GM23338 (cell line): ENCODE measurements at regions not wholly inside any gene's neighbourhood (a gene's known extent, or its start where the extent isn't known, plus 50 kb on each side); places are given as distances from the start of the nearest gene placed in this dataset.

Experiments
- ATAC-seq: fragments of 200-7000 bp; cut with Tn5 transposase; 3 replicates; pipeline ENCODE4 v1.9.1; 2020
- DNase-seq: peaks from one replicate; pipeline ENCODE4 v3.0.0-alpha.2; 2015; ENCODE audit warnings: low spot score
- H2AFZ ChIP-seq: fragments of 200-600 bp; sonication (generic); 2 replicates; pipeline ENCODE4 v1.8.0; 2016; ENCODE audit warnings: antibody characterized with exemption, mild to moderate bottlenecking, moderate library complexity
- H3F3A ChIP-seq: fragments of 200-600 bp; sonication (generic); replicated peaks from 2 replicates; pipeline ENCODE4 v1.8.0; 2017; ENCODE audit warnings: antibody characterized with exemption, mixed run types, low read depth
- H3K27ac ChIP-seq: fragments of 200-600 bp; sonication (generic); 2 replicates; pipeline ENCODE4 v1.6.1; 2016; ENCODE audit warnings: low read depth
- H3K27me3 ChIP-seq: fragments of 200-600 bp; sonication (generic); 2 replicates; pipeline ENCODE4 v1.8.0; 2016; ENCODE audit warnings: mild to moderate bottlenecking, mixed run types, moderate library complexity; ENCODE audit not compliant: insufficient read depth
- H3K36me3 ChIP-seq: fragments of 200-600 bp; sonication (generic); 2 replicates; pipeline ENCODE4 v1.8.0; 2016; ENCODE audit warnings: mild to moderate bottlenecking; ENCODE audit not compliant: insufficient read depth
- H3K4me1 ChIP-seq: fragments of 200-600 bp; sonication (generic); 2 replicates; pipeline ENCODE4 v1.8.0; 2016; ENCODE audit warnings: mild to moderate bottlenecking, moderate library complexity; ENCODE audit not compliant: insufficient read depth
- H3K4me2 ChIP-seq: fragments of 200-600 bp; sonication (generic); 2 replicates; pipeline ENCODE4 v1.7.1; 2017; ENCODE audit warnings: mixed run types
- H3K4me3 ChIP-seq: fragments of 200-600 bp; sonication (generic); 2 replicates; pipeline ENCODE4 v1.6.1; 2016; ENCODE audit warnings: mixed run types
- H3K79me2 ChIP-seq: fragments of 200-600 bp; sonication (generic); replicated peaks from 2 replicates; pipeline ENCODE4 v1.8.0; 2017; ENCODE audit warnings: mild to moderate bottlenecking; ENCODE audit not compliant: insufficient read depth
- H3K9me2 ChIP-seq: fragments of 200-600 bp; sonication (generic); 2 replicates; pipeline ENCODE4 v1.8.0; 2017; ENCODE audit not compliant: insufficient read depth
- H4K20me1 ChIP-seq: fragments of 200-600 bp; sonication (generic); replicated peaks from 2 replicates; pipeline ENCODE4 v1.8.0; 2017; ENCODE audit warnings: mild to moderate bottlenecking; ENCODE audit not compliant: insufficient read depth
- H3K27ac Mint-ChIP-seq: 2 replicates; pipeline ENCODE4 v1.8.0; 2020; ENCODE audit warnings: inconsistent platforms, mild to moderate bottlenecking, moderate library complexity, mixed read lengths
- H3K27me3 Mint-ChIP-seq: 3 replicates; pipeline ENCODE4 v1.8.0; 2022; ENCODE audit warnings: low read depth, mild to moderate bottlenecking, moderate library complexity, mixed read lengths, inconsistent platforms; ENCODE audit not compliant: insufficient read depth, poor library complexity
- H3K36me3 Mint-ChIP-seq: 3 replicates; pipeline ENCODE4 v1.8.0; 2021; ENCODE audit warnings: low read depth, mild to moderate bottlenecking, inconsistent platforms, moderate library complexity, mixed read lengths
- H3K4me1 Mint-ChIP-seq: 3 replicates; pipeline ENCODE4 v1.8.0; 2020; ENCODE audit warnings: mild to moderate bottlenecking, inconsistent platforms, mixed read lengths
- H3K4me3 Mint-ChIP-seq: 3 replicates; pipeline ENCODE4 v1.8.0; 2021; ENCODE audit warnings: moderate library complexity, mild to moderate bottlenecking, inconsistent platforms, mixed read lengths
- H3K9me3 Mint-ChIP-seq: 3 replicates; pipeline ENCODE4 v1.8.0; 2020; ENCODE audit warnings: moderate library complexity, mild to moderate bottlenecking, inconsistent platforms, mixed read lengths
- ETS1 ChIP-seq: IDR thresholded peaks from 2 replicates; pipeline ENCODE4 v1.6.1; 2016; ENCODE audit warnings: antibody characterized with exemption
- EZH2phosphoT487 ChIP-seq: fragments of 200-600 bp; sonication (generic); IDR thresholded peaks from one replicate; pipeline ENCODE4 v1.8.1; 2018; ENCODE audit warnings: antibody characterized with exemption; ENCODE audit not compliant: unreplicated experiment
- JUNB ChIP-seq: IDR thresholded peaks from one replicate; pipeline ENCODE4 v1.6.1; 2016; ENCODE audit warnings: antibody characterized with exemption; ENCODE audit not compliant: unreplicated experiment
- NANOG ChIP-seq: IDR thresholded peaks from 2 replicates; pipeline ENCODE4 v1.6.1; 2016; ENCODE audit warnings: antibody characterized with exemption, borderline replicate concordance
- REST ChIP-seq: IDR thresholded peaks from one replicate; pipeline ENCODE4 v1.6.1; 2018; ENCODE audit warnings: antibody characterized with exemption; ENCODE audit not compliant: unreplicated experiment
- STAT1 ChIP-seq: IDR thresholded peaks from one replicate; pipeline ENCODE4 v1.6.1; 2016; ENCODE audit warnings: antibody characterized with exemption; ENCODE audit not compliant: unreplicated experiment
- ZNF114 ChIP-seq: fragments of 250-450 bp; sonication (Bioruptor Pico); IDR thresholded peaks from 2 replicates; pipeline ENCODE4 v1.5.0; 2020; ENCODE audit warnings: mild to moderate bottlenecking, moderate library complexity
- ZNF331 ChIP-seq: fragments of 250-450 bp; sonication (Bioruptor Pico); IDR thresholded peaks from 2 replicates; pipeline ENCODE4 v1.5.0; 2020; ENCODE audit warnings: low read depth, mild to moderate bottlenecking, moderate library complexity
- ZNF462 ChIP-seq: fragments of 250-450 bp; sonication (Bioruptor Pico); IDR thresholded peaks from 2 replicates; pipeline ENCODE4 v1.5.0; 2020; ENCODE audit warnings: mild to moderate bottlenecking, moderate library complexity

GRCh38 chr5:174542471-174542870 is 181.9 kb upstream of the MSX2 start (continued):
- no peak for TF ChIP-seq ZNF462 (CRISPR knock-in tag)
- TF ChIP-seq EZH2phosphoT487 = no peak
- TF ChIP-seq JUNB = no peak

- Histone ChIP-seq H3K4me2 (no peak overlapping the region), H3K27me3 (no peaks in the 10 kb centered on the region), H2AFZ (no peak overlapping the region), H4K20me1 (no peaks in the 10 kb centered on the region), H3K9me2 (0 out of 2 replicates have a peak, but pooled peaks cover 2% of the 10 kb centered on the region), H3K27ac (no peak overlapping the region), H3K36me3 (no peaks in the 10 kb centered on the region), H3K4me1 (no peaks in the 10 kb centered on the region), H3K4me3 (no peak overlapping the region), H3F3A (no peaks in the 10 kb centered on the region), H3K79me2 (no peaks in the 10 kb centered on the region)
- Mint-ChIP-seq H3K27ac (no peak overlapping the region), H3K4me1 (peaks cover 3% of the 10 kb centered on the region; the same call in 2 of the 3 replicates), H3K4me3 (no peak overlapping the region), H3K36me3 (no peaks in the 10 kb centered on the region), H3K9me3 (no peaks in the 10 kb centered on the region), H3K27me3 (peaks cover 6% of the 10 kb centered on the region)
- no peak for TF ChIP-seq NANOG
- TF ChIP-seq ETS1 = no peak
- no peak for TF ChIP-seq STAT1
- TF ChIP-seq ZNF331 = no peak
- no peak for TF ChIP-seq REST
- TF ChIP-seq ZNF114 (CRISPR knock-in tag) = no peak
- TF ChIP-seq JUNB = no peak
- DNase-seq (no peak), ATAC-seq (no peak)
Measured at GRCh38 chr5:174545926-174546325, 178.5 kb upstream of the MSX2 start.
